ENCODE measurements at regions not wholly inside any gene's neighbourhood (a gene's known extent, or its start where the extent isn't known, plus 50 kb on each side); places are given as distances from the start of the nearest gene placed in this dataset.
"Not testable (repeated sequence)": the region's sequence is repeated elsewhere in the genome, so short reads cannot be mapped to it uniquely, and the experiment has no call there.

GRCh38 chr20:23299673-23300050 is 50.9 kb upstream of the NXT1 start:
- DNase-seq (ENCODE audit: low spot score) = no peak

GRCh38 chr20:23298926-23299672 is 51.5 kb upstream of the NXT1 start:
- DNase-seq (ENCODE audit: low spot score) = no peak

- no peak for DNase-seq (ENCODE audit: low spot score)
Measured at GRCh38 chr20:23298155-23298554, 52.4 kb upstream of the NXT1 start.

- DNase-seq (ENCODE audit: low spot score) = no peak
Measured at GRCh38 chr20:23296841-23297701, 53.5 kb upstream of the NXT1 start.

- no peak for DNase-seq (ENCODE audit: low spot score)
Measured at GRCh38 chr20:23295934-23296333, 54.7 kb upstream of the NXT1 start.

GRCh38 chr20:23294671-23295070 is 55.9 kb upstream of the NXT1 start:
- no peak for DNase-seq (ENCODE audit: low spot score)

- no peak for DNase-seq (ENCODE audit: low spot score)
Measured at GRCh38 chr20:23294166-23294565, 56.4 kb upstream of the NXT1 start.

GRCh38 chr20:23293689-23294088 is 56.9 kb upstream of the NXT1 start:
- DNase-seq (ENCODE audit: low spot score) = no peak

GRCh38 chr20:23292311-23292710 is 58.3 kb upstream of the NXT1 start:
- DNase-seq (ENCODE audit: low spot score) = not testable (repeated sequence)

GRCh38 chr20:23291575-23292240 is 58.9 kb upstream of the NXT1 start:
- DNase-seq (ENCODE audit: low spot score) = no peak

- DNase-seq (ENCODE audit: low spot score) = no peak
Measured at GRCh38 chr20:23290761-23291574, 59.6 kb upstream of the NXT1 start.

- no peak for DNase-seq (ENCODE audit: low spot score)
Measured at GRCh38 chr20:23289724-23290395, 60.7 kb upstream of the NXT1 start.

- DNase-seq (ENCODE audit: low spot score) = no peak
Measured at GRCh38 chr20:23289249-23289648, 61.3 kb upstream of the NXT1 start.

- no peak for DNase-seq (ENCODE audit: low spot score)
Measured at GRCh38 chr20:23287354-23288190, 63.0 kb upstream of the NXT1 start.

- DNase-seq (ENCODE audit: low spot score) = no peak
Measured at GRCh38 chr20:23286346-23286745, 64.2 kb upstream of the NXT1 start.

- no peak for DNase-seq (ENCODE audit: low spot score)
Measured at GRCh38 chr20:23285536-23285935, 65.1 kb upstream of the NXT1 start.

- DNase-seq (ENCODE audit: low spot score) = no peak
Measured at GRCh38 chr20:23284009-23284408, 66.6 kb upstream of the NXT1 start.

- no peak for DNase-seq (ENCODE audit: low spot score)
Measured at GRCh38 chr20:23283096-23283850, 67.3 kb upstream of the NXT1 start.

- no peak for DNase-seq (ENCODE audit: low spot score)
Measured at GRCh38 chr20:23282546-23282945, 68.0 kb upstream of the NXT1 start.

GRCh38 chr20:23282111-23282510 is 68.5 kb upstream of the NXT1 start:
- no peak for DNase-seq (ENCODE audit: low spot score)

Measured in kidney capillary endothelial cell (primary cell).